Neural cell (in vitro differentiated cells): ENCODE measurements at regions not wholly inside any gene's neighbourhood (a gene's known extent, or its start where the extent isn't known, plus 50 kb on each side); places are given as distances from the start of the nearest gene placed in this dataset.

Experiments
- H2AFZ ChIP-seq: fragments of 200-600, 300-800 bp; sonication (generic), shearing (Covaris generic); 2 replicates; pipeline ENCODE4 v1.6.0; 2014; ENCODE audit warnings: low read depth, mild to moderate bottlenecking, antibody characterized with exemption, low read length, moderate library complexity
- H3F3A ChIP-seq: fragments of 200-600 bp; shearing (Covaris generic); 2 replicates; pipeline ENCODE4 v1.6.1; 2016; ENCODE audit warnings: mild to moderate bottlenecking, moderate library complexity, mixed read lengths, antibody characterized with exemption, low read length; ENCODE audit not compliant: insufficient read depth, poor library complexity, severe bottlenecking
- H3K27ac ChIP-seq: fragments of 200-600, 300-800 bp; sonication (generic), shearing (Covaris generic); 2 replicates; pipeline ENCODE4 v1.5.1; 2014; ENCODE audit warnings: mild to moderate bottlenecking, low read length, moderate library complexity
- H3K27me3 ChIP-seq: fragments of 300-800, 200-600 bp; sonication (generic), shearing (Covaris generic); 2 replicates; pipeline ENCODE4 v1.6.0; 2014; ENCODE audit warnings: mild to moderate bottlenecking, low read depth, low read length, moderate library complexity; ENCODE audit not compliant: insufficient read depth
- H3K36me3 ChIP-seq: fragments of 300-800, 200-600 bp; sonication (generic), shearing (Covaris generic); 2 replicates; pipeline ENCODE4 v1.5.1; 2014; ENCODE audit warnings: mild to moderate bottlenecking, antibody characterized with exemption, low read length, moderate library complexity; ENCODE audit not compliant: insufficient read depth
- H3K4me2 ChIP-seq: fragments of 300-800, 200-600 bp; sonication (generic), shearing (Covaris generic); 2 replicates; pipeline ENCODE4 v1.6.0; 2014; ENCODE audit warnings: mild to moderate bottlenecking, low read length
- H3K4me3 ChIP-seq: fragments of 300-800, 200-600 bp; sonication (generic), shearing (Covaris generic); 2 replicates; pipeline ENCODE4 v1.5.1; 2014; ENCODE audit warnings: mild to moderate bottlenecking, low read length, moderate library complexity
- H3K79me2 ChIP-seq: fragments of 200-600 bp; shearing (Covaris generic); replicated peaks from 2 replicates; pipeline ENCODE4 v1.6.0; 2014; ENCODE audit warnings: mild to moderate bottlenecking, low read length, moderate library complexity; ENCODE audit not compliant: insufficient read depth
- H3K9ac ChIP-seq: fragments of 300-800, 200-600 bp; sonication (generic), shearing (Covaris generic); 2 replicates; pipeline ENCODE4 v1.6.1; 2016; ENCODE audit warnings: mild to moderate bottlenecking, low read length, mixed read lengths
- H3K9me2 ChIP-seq: fragments of 200-600 bp; shearing (Covaris generic); 2 replicates; pipeline ENCODE4 v1.6.1; 2016; ENCODE audit warnings: mild to moderate bottlenecking, low read length, mixed read lengths; ENCODE audit not compliant: insufficient read depth
- H3K9me3 ChIP-seq: fragments of 200-600, 300-800 bp; sonication (generic), shearing (Covaris generic); 2 replicates; pipeline ENCODE4 v1.6.1; 2016; ENCODE audit warnings: mild to moderate bottlenecking, mixed run types, low read length, moderate library complexity, mixed read lengths
- H4K20me1 ChIP-seq: fragments of 200-600 bp; shearing (Covaris generic); 2 replicates; pipeline ENCODE4 v1.6.1; 2016; ENCODE audit warnings: mild to moderate bottlenecking, mixed run types; ENCODE audit not compliant: insufficient read depth
- EP300 ChIP-seq: fragments of 450-650 bp; conservative IDR thresholded peaks from 2 replicates; pipeline ENCODE4 v1.6.1; 2014; ENCODE audit warnings: antibody characterized with exemption, mild to moderate bottlenecking, moderate library complexity; ENCODE audit not compliant: poor library complexity, severe bottlenecking
- EZH2 ChIP-seq: fragments of 200-600, 300-800 bp; shearing (Covaris generic), sonication (generic); IDR thresholded peaks from 2 replicates; pipeline ENCODE4 v1.6.1; 2014; ENCODE audit warnings: antibody characterized with exemption, low read length, borderline replicate concordance, mild to moderate bottlenecking; ENCODE audit not compliant: insufficient read depth, poor library complexity, severe bottlenecking
- MXI1 ChIP-seq: fragments of 450-650 bp; conservative IDR thresholded peaks from 2 replicates; pipeline ENCODE4 v1.6.1; 2014; ENCODE audit warnings: antibody characterized with exemption, mild to moderate bottlenecking; ENCODE audit not compliant: poor library complexity, severe bottlenecking
- POLR2AphosphoS5 ChIP-seq: IDR thresholded peaks from 2 replicates; pipeline ENCODE4 v1.6.1; 2012
- RAD21 ChIP-seq: fragments of 450-650 bp; conservative IDR thresholded peaks from 2 replicates; pipeline ENCODE4 v1.6.1; 2014; ENCODE audit warnings: antibody characterized with exemption, mild to moderate bottlenecking, moderate library complexity
- SMC3 ChIP-seq: fragments of 450-650 bp; conservative IDR thresholded peaks from 2 replicates; pipeline ENCODE4 v1.6.1; 2014; ENCODE audit warnings: antibody characterized with exemption, mild to moderate bottlenecking, moderate library complexity; ENCODE audit not compliant: poor library complexity
- TAF1 ChIP-seq: IDR thresholded peaks from 2 replicates; pipeline ENCODE4 v1.6.1; 2012; ENCODE audit warnings: low read depth
- TF ChIP-seq, protein P1 (sequence below): fragments of 450-650 bp; IDR thresholded peaks from 2 replicates; pipeline ENCODE4 v1.5.1; 2014; ENCODE audit warnings: antibody characterized with exemption, mild to moderate bottlenecking, moderate library complexity; ENCODE audit not compliant: poor library complexity, severe bottlenecking
- TF ChIP-seq, protein P2 (sequence below): IDR thresholded peaks from 2 replicates; pipeline ENCODE4 v1.6.1; 2012; ENCODE audit warnings: borderline replicate concordance

- Histone ChIP-seq H2AFZ (no peak overlapping the region), H3K4me2 (no peak overlapping the region), H3F3A (no peaks in the 10 kb centered on the region), H3K36me3 (no peaks in the 10 kb centered on the region), H3K9me2 (no peaks in the 10 kb centered on the region), H3K9ac (no peak overlapping the region), H3K27me3 (no peaks in the 10 kb centered on the region), H3K79me2 (no peaks in the 10 kb centered on the region), H3K27ac (no peak overlapping the region), H3K9me3 (no peaks in the 10 kb centered on the region), H4K20me1 (no peaks in the 10 kb centered on the region), H3K4me3 (no peak overlapping the region)
- TF ChIP-seq RAD21 (no peak), MXI1 (no peak), TAF1 (no peak), SMC3 (no peak), EZH2 (no peak), EP300 (no peak), POLR2AphosphoS5 (no peak)
- TF ChIP-seq, protein P1, sequence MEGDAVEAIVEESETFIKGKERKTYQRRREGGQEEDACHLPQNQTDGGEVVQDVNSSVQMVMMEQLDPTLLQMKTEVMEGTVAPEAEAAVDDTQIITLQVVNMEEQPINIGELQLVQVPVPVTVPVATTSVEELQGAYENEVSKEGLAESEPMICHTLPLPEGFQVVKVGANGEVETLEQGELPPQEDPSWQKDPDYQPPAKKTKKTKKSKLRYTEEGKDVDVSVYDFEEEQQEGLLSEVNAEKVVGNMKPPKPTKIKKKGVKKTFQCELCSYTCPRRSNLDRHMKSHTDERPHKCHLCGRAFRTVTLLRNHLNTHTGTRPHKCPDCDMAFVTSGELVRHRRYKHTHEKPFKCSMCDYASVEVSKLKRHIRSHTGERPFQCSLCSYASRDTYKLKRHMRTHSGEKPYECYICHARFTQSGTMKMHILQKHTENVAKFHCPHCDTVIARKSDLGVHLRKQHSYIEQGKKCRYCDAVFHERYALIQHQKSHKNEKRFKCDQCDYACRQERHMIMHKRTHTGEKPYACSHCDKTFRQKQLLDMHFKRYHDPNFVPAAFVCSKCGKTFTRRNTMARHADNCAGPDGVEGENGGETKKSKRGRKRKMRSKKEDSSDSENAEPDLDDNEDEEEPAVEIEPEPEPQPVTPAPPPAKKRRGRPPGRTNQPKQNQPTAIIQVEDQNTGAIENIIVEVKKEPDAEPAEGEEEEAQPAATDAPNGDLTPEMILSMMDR = no peak
- TF ChIP-seq, protein P2, sequence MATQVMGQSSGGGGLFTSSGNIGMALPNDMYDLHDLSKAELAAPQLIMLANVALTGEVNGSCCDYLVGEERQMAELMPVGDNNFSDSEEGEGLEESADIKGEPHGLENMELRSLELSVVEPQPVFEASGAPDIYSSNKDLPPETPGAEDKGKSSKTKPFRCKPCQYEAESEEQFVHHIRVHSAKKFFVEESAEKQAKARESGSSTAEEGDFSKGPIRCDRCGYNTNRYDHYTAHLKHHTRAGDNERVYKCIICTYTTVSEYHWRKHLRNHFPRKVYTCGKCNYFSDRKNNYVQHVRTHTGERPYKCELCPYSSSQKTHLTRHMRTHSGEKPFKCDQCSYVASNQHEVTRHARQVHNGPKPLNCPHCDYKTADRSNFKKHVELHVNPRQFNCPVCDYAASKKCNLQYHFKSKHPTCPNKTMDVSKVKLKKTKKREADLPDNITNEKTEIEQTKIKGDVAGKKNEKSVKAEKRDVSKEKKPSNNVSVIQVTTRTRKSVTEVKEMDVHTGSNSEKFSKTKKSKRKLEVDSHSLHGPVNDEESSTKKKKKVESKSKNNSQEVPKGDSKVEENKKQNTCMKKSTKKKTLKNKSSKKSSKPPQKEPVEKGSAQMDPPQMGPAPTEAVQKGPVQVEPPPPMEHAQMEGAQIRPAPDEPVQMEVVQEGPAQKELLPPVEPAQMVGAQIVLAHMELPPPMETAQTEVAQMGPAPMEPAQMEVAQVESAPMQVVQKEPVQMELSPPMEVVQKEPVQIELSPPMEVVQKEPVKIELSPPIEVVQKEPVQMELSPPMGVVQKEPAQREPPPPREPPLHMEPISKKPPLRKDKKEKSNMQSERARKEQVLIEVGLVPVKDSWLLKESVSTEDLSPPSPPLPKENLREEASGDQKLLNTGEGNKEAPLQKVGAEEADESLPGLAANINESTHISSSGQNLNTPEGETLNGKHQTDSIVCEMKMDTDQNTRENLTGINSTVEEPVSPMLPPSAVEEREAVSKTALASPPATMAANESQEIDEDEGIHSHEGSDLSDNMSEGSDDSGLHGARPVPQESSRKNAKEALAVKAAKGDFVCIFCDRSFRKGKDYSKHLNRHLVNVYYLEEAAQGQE = no peak
These were observed 193.6 kb upstream of the PKDCC start for GRCh38 chr2:41854227-41854626.

GRCh38 chr2:41856946-41857345 is 190.9 kb upstream of the PKDCC start:
- H3K36me3 ChIP-seq = no peaks in the 10 kb centered on the region
- no peak overlapping the region for H3K27ac ChIP-seq
- H3K9ac ChIP-seq = no peak overlapping the region
- no peak overlapping the region for H3K4me2 ChIP-seq
- H3K79me2 ChIP-seq = no peaks in the 10 kb centered on the region
- no peak overlapping the region for H2AFZ ChIP-seq
- no peaks in the 10 kb centered on the region for H3K27me3 ChIP-seq
- H3K9me3 ChIP-seq = no peaks in the 10 kb centered on the region
- no peak for TF ChIP-seq SMC3
- no peaks in the 10 kb centered on the region for H3F3A ChIP-seq
- no peaks in the 10 kb centered on the region for H4K20me1 ChIP-seq
- H3K9me2 ChIP-seq = no peaks in the 10 kb centered on the region
- no peak overlapping the region for H3K4me3 ChIP-seq
